Lower lobe of right lung (tissue), 2 donors: ENCODE measurements at regions not wholly inside any gene's neighbourhood (a gene's known extent, or its start where the extent isn't known, plus 50 kb on each side); places are given as distances from the start of the nearest gene placed in this dataset.
A peak's percentile ranks its signal among the peaks of the same experiment; 100 is the strongest.

ENCODE experiments used
- ATAC-seq, 2 donors: fragments of 200-7000 bp; cut with Tn5 transposase; one replicate each; pipeline ENCODE4 v1.9.1; 2020 to 2022; ENCODE audit warnings: mild to moderate bottlenecking in 2 of 2, moderate library complexity in 2 of 2
- DNase-seq: peaks from one replicate; pipeline ENCODE4 v3.0.0-alpha.2; 2020
- H3K27ac ChIP-seq: fragments of 200-600 bp; one replicate; pipeline ENCODE4 v1.8.0; 2022
- H3K27me3 ChIP-seq: fragments of 200-600 bp; one replicate; pipeline ENCODE4 v1.8.0; 2022; ENCODE audit warnings: low read depth
- H3K36me3 ChIP-seq: fragments of 200-600 bp; one replicate; pipeline ENCODE4 v1.8.0; 2022; ENCODE audit warnings: mild to moderate bottlenecking
- H3K4me1 ChIP-seq: fragments of 200-600 bp; one replicate; pipeline ENCODE4 v1.8.0; 2022
- H3K4me3 ChIP-seq: fragments of 200-600 bp; one replicate; pipeline ENCODE4 v1.8.0; 2022; ENCODE audit warnings: mild to moderate bottlenecking
- H3K9me3 ChIP-seq: fragments of 200-600 bp; one replicate; pipeline ENCODE4 v1.8.0; 2022
- intact Hi-C: fragments of 100-400 bp; cut with DNase I; formaldehyde crosslinking; loops from one replicate; pipeline ENCODE4 v1.11.0; 2022
- TF ChIP-seq, protein P1 (sequence below): fragments of 200-600 bp; IDR thresholded peaks from one replicate; pipeline ENCODE4 v1.8.0; 2022; ENCODE audit warnings: antibody characterized with exemption, mild to moderate bottlenecking
- donor health status: DM: no; HTN: yes; CAD: no; lungs with severe emphysema.

- Histone ChIP-seq H3K36me3 (no peaks in the 10 kb centered on the region), H3K27me3 (no peaks in the 10 kb centered on the region), H3K4me1 (peaks cover 7% of the 10 kb centered on the region), H3K4me3 (no peak overlapping the region), H3K9me3 (no peaks in the 10 kb centered on the region), H3K27ac (no peak overlapping the region)
- intact Hi-C loops: no loop called here
- no peak for DNase-seq
- ATAC-seq: no peak
- TF ChIP-seq, protein P1, sequence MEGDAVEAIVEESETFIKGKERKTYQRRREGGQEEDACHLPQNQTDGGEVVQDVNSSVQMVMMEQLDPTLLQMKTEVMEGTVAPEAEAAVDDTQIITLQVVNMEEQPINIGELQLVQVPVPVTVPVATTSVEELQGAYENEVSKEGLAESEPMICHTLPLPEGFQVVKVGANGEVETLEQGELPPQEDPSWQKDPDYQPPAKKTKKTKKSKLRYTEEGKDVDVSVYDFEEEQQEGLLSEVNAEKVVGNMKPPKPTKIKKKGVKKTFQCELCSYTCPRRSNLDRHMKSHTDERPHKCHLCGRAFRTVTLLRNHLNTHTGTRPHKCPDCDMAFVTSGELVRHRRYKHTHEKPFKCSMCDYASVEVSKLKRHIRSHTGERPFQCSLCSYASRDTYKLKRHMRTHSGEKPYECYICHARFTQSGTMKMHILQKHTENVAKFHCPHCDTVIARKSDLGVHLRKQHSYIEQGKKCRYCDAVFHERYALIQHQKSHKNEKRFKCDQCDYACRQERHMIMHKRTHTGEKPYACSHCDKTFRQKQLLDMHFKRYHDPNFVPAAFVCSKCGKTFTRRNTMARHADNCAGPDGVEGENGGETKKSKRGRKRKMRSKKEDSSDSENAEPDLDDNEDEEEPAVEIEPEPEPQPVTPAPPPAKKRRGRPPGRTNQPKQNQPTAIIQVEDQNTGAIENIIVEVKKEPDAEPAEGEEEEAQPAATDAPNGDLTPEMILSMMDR: no peak
Observed at GRCh38 chr13:111048387-111048786, 66.7 kb upstream of the ARHGEF7 start.

- peaks cover 7% of the 10 kb centered on the region for H3K4me1 ChIP-seq
- H3K36me3 ChIP-seq: no peaks in the 10 kb centered on the region
- TF ChIP-seq, protein P1: no peak
- H3K9me3 ChIP-seq: no peaks in the 10 kb centered on the region
- ATAC-seq (peak in 1 of 2 donors; percentile 54), DNase-seq (no peak)
- peak overlapping the region; percentile 41 for H3K27ac ChIP-seq
- H3K4me3 ChIP-seq: no peak overlapping the region
- intact Hi-C loops: no loop called here
- H3K27me3 ChIP-seq: no peaks in the 10 kb centered on the region
Observed at GRCh38 chr13:111047326-111047725, 67.8 kb upstream of the ARHGEF7 start.

GRCh38 chr13:111046590-111047141 lies 68.4 kb upstream of the ARHGEF7 start:
- no peak for DNase-seq
- Histone ChIP-seq H3K27me3 (no peaks in the 10 kb centered on the region), H3K9me3 (no peaks in the 10 kb centered on the region), H3K36me3 (no peaks in the 10 kb centered on the region), H3K4me3 (no peak overlapping the region), H3K27ac (peak overlapping the region; percentile 31), H3K4me1 (peaks cover 7% of the 10 kb centered on the region)
- ATAC-seq: peak; percentile 62 to 72
- TF ChIP-seq, protein P1: peak; percentile 19
- intact Hi-C loops: no loop called here

GRCh38 chr13:111045170-111045569 lies 69.9 kb upstream of the ARHGEF7 start:
- Histone ChIP-seq H3K4me1 (peaks cover 7% of the 10 kb centered on the region), H3K27ac (no peak overlapping the region), H3K27me3 (no peaks in the 10 kb centered on the region), H3K9me3 (no peaks in the 10 kb centered on the region), H3K4me3 (no peak overlapping the region), H3K36me3 (no peaks in the 10 kb centered on the region)
- ATAC-seq: no peak
- TF ChIP-seq, protein P1: no peak
- DNase-seq: no peak
- intact Hi-C loops: no loop called here

DNA sequence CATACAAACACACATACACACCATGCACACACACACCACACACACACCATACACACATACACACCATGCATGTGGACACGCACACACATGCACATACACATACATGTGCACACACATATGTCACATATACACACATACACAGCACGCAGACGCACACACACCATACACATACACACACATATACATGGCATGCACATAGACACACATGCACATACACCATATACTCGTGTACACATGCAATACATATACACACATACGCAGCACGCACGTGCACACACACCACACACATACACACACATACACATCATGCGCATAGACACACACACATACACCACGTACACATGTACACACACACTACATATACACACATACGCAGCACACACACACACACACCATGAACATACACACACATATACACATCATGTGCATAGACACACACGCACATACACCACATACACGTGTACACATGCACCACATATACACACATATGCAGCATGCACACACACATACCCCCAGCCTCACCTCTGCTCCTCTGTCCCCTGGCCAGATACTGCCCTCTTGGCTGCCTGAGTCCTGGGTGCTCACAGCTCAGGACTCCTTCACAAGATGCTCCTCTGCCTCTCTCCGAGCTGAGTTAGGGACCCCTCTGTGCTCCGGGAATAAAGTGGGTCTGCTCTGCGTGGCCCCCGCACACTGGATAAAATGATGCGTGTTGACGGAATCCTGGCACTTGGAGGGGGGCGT lies 70.9 kb upstream of the ARHGEF7 start:
- TF ChIP-seq, protein P1: no peak
- no peak overlapping the region for H3K27ac ChIP-seq
- peaks cover 3% of the 10 kb centered on the region for H3K27me3 ChIP-seq
- no peaks in the 10 kb centered on the region for H3K36me3 ChIP-seq
- intact Hi-C loops: no loop called here
- DNase-seq: no peak
- no peaks in the 10 kb centered on the region for H3K9me3 ChIP-seq
- H3K4me3 ChIP-seq: no peak overlapping the region
- H3K4me1 ChIP-seq: peaks cover 7% of the 10 kb centered on the region
- no peak for ATAC-seq
